PC-3 (cell line): ENCODE measurements at regions not wholly inside any gene's neighbourhood (a gene's known extent, or its start where the extent isn't known, plus 50 kb on each side); places are given as distances from the start of the nearest gene placed in this dataset.

Experiments used
- CTCF ChIP-seq: fragments of 300-600 bp; sonication (generic); conservative IDR thresholded peaks from 2 replicates; pipeline ENCODE4 v1.5.1; 2017; ENCODE audit warnings: antibody characterized with exemption, low read depth, mild to moderate bottlenecking, low read length
- EZH2phosphoT487 ChIP-seq: fragments of 300-600 bp; sonication (generic); IDR thresholded peaks from 2 replicates; pipeline ENCODE4 v1.6.1; 2018; ENCODE audit warnings: mild to moderate bottlenecking, antibody characterized with exemption, low read length, borderline replicate concordance

GRCh38 chr5:27208051-27208450 lies 169.7 kb upstream of the CDH9 start:
- TF ChIP-seq CTCF (no peak), EZH2phosphoT487 (no peak)
